Activated T-cell treated with anti-CD3 and anti-CD28 coated beads, Interleukin-2, amount 50 U/mL, for 48 hours (primary cell): ENCODE measurements at regions not wholly inside any gene's neighbourhood (a gene's known extent, or its start where the extent isn't known, plus 50 kb on each side); places are given as distances from the start of the nearest gene placed in this dataset.
"Not testable (repeated sequence)": the region's sequence is repeated elsewhere in the genome, so short reads cannot be mapped to it uniquely, and the experiment has no call there.

Source experiments
- DNase-seq, 2 experiments: peaks; one replicate each; pipeline ENCODE4 v3.0.0-alpha.2; 2020

DNA sequence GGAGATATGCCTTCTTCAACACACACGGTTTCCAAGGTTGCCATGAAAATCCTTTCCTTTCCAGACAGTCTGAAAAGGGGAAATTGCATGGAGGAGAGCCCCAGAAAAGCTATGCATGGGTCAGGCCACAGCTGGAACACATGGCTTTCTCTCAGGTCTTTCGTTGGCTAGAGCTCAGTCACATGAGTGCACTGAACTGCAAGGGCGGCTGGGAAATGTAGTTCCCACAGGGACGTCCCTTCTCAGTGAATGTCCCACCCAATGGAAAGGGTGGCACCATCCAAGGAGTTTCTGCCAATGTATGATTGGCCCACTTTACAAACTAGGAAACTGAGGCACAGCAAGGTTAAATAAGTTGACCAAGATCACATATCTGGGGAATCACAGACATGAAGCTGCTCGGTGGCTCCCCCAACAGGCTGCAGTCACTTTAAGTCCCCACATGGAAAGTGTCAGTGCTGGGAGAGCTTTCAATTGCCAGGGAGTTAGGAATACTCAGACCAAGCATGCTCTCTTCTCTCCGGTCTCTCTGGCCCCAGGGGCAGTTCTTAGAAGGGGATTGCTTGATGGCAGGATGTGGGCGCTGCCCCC, 571.3 kb downstream of the GLRX3 start:
- no peak for DNase-seq

DNA sequence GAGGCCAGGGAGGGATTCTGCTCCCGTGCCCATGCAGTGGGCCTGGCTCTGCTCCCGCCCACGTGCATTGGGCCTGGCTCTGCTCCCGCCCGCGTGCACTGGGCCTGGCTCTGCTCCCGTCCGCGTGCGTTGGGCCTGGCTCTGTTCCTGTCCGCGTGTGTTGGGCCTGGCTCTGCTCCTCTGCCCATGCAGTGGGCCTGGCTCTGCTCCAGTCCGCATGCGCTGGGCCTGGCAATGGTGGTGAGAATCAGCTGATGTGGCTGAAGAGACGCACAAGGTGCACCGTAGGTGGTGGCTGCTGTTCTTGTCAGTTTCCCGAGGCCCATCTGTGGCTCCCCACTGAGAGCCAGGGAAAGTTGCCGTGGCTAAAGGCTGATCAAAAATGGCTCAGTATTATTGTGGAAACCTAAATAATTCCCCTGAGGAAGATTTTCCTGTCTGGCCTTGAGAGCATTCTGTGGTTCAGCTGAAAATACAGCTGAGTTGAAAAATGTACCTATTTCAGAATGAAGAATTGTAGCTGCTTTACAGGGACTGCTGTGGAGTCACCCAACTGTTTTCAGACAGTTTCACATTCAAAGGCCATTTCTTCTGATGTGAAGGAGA, 572.4 kb downstream of the GLRX3 start:
- no peak for DNase-seq

DNA sequence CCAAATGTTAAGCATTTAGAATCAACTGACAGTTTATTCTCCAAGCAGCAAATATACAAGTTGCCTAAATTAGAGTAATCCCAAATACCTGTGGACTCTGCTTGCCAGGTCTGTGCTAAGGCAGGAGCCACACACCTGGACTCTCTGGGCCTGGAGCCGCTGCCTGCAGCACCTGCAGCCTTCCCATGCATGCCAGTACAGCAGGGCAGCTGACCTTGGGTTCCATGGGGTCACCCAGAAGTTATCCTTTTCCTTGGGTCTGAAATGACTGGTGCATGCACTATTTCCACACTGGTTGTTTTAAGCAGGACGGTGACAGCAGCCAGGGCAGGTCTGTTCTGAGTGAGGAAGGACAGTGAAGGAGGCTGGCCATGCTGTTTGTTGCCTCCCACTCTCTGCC, 573.2 kb downstream of the GLRX3 start:
- DNase-seq, result no peak

DNA sequence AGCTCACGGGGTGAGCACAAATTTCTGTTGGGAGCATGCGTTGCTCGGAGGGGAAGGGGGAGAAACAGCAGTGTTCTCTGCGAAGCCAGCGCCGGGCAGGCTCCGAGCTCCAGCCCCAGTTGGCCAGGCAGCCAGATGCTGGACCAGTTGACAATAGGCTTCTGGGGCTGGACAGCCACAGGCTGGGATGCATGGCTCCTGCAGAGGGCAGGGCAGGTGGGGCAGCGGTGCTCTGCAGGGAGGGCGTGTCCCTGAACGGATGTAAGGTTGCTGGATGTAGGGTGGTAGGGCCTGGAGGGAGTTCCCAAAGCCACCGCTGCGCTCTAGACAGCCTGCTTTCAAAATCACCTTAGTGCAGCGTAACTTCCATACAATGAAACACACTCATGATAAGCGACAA, 574.9 kb downstream of the GLRX3 start:
- no peak for DNase-seq

DNA sequence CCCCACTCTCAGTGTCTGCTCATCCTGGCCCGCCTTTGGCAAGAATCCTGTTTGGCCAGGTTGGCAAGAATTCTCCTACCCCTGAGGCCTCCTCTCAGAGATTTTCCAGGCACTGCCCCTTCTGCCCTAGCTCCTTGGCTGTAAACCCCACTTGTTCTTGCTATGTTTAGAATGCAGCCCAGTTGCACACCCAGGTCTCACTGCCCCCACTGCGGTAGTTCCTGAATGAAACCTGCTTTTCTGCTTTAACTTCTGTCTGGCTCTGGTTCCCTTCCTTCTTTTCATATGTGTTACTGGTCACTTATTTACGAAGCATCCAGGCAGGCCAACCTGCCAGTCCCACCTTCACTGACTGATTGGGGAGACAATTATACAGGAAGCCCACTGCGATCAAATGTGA, 576.9 kb downstream of the GLRX3 start:
- no peak for DNase-seq

DNA sequence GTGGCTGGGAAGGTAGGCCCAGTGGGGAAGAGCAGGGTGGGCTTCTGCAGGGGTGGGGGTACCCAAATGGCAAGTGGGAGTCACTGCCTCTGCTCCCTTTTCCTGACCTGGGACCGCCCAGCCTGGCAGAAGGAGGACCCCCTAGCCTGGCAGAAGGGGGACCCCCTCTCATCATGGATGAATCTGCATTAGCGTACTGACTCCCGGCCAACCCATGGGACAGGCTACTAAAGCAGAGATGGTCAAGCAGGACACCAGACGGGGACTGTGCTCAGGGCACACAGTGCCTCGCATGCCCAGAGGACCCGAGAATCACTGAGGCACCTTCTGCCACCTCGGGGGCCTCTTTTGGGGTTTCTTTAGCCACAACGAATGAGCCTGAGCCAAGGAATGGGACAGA, 577.5 kb downstream of the GLRX3 start:
- DNase-seq, result no peak

DNA sequence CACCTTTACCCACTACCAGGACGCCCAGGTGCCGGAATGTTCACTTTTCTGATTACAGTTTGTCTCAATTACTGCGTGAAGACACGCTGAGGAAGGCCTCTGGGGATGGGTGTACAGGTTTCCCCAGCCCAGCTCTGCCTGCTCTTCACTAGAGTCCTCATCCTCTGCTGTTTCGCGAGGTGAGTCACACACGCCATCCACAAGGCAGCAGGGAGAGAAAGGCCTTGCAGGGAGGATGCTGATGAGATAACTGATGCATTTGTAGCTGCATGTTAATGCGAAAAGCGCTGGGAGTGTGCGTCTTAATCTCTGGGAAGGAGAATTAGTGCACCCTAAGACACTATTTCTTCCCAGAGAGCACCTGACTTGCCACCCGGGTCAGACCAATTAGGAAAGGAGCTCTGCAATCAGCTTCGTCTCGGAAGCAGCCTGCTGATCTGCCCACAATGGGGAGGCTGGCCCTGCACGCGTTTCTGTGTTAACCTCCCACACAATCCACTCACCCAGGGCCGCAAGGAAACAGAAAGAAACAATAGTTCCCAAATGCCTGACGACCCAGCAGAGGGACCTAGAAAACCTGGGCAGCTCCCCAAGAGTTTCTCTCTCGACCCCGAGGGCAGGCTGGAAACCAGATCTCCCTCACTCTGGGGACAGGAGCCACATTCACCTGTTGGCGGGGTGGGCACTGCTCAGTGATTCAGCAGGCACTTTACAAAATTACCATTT, 578.7 kb downstream of the GLRX3 start:
- no peak for DNase-seq

DNA sequence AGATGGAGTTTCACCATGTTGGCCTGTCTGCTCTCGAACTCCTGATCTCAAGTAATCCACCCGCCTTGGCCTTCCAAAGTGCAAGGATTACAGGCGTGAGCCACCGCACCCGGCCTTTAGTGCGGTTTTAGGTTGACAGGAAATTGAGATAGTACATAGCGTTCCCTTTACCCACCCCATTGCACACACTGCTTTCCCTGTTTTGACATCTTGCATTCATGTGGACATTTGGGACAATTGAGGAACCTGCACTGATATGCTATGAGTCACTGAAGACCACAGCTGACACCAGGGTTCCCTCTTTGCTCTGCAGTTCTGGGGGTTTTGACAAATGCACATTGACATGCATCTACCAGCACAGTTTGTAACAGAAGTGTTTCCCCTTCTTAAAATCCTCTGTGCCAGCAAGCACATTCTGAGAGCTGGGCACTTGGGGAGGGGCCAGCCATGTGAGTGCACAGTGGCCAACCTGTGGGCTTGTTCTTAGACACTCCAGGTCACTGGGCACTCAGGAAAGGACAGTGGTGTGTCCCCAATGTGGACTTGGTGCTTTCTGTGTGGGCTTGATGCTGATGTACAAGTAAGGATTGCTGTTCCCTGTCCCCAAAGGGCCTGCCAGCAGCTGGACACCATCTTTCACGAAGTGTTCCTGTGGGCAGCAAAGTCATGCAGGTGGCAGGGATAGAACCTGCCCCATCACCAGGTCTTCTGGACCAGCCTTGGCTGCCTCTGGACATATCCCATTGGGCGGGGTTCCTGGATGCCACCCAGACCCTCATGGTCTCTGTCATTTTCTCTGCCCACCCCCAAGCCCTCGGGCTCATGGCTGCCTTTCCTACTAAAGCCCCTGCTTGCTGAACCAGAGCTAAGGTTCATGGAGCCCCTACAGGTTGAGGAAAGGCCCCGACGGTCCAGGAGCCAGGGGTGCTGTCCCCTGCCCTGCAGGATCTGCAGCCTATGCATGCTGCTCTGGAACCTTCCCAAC, 579.8 kb downstream of the GLRX3 start:
- DNase-seq, result no peak

DNA sequence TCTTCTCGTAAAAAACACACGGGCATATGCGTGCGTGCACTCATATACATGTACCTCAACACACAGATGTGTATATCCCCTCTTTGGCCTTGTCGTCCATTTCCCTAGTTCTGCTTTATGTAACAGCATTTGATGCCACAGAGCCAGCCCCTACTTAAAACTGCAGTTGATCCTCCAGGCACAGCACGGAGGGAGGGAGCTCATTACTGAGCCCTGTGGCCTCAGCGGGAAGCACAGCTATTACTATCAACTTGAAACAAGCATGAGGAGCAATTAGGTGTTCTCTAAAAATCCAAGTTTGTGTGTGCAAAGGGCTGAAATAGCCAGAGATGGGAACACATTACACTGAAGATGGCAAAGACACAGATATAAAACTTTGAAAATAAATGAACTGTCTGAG, 580.9 kb downstream of the GLRX3 start:
- no peak for DNase-seq

DNA sequence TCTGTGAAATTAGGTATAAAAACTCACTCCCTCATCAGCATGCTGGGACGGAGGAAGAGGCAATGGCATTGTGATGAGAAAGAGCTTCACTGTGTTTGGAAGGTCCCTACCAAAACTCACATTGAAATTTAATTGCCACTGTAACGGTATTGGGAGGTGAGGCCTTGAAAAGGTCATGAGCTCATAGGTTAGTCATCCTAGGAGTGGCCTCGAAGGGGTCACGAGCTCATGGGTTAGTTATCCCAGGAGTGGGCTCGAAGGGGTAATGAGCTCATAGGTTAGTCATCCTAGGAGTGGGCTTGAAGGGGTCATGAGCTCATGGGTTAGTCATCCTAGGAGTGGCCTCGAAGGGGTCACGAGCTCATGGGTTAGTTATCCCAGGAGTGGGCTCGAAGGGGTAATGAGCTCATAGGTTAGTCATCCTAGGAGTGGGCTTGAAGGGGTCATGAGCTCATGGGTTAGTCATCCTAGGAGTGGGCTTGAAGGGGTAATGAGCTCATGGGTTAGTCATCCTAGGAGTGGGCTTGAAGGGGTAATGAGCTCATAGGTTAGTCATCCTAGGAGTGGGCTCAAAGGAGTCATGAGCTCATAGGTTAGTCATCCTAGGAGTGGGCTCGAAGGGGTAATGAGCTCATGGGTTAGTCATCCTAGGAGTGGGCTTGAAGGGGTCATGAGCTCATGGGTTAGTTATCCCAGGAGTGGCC, 582.7 kb downstream of the GLRX3 start:
- DNase-seq, result not testable (repeated sequence)

DNA sequence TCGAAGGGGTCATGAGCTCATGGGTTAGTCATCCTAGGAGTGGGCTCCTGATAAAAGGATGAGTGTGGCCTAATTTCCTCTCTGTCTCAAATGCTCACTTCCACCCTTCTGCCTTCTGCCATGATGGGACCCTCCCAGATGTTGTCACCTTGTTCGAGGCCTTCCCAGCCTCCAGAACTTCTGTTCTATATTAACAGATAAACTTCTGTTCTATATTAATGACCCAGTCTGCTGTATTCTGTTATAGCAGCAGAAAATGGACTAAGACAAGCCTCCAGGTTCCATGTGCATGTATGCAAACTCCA, 583.2 kb downstream of the GLRX3 start:
- DNase-seq, result no peak

DNA sequence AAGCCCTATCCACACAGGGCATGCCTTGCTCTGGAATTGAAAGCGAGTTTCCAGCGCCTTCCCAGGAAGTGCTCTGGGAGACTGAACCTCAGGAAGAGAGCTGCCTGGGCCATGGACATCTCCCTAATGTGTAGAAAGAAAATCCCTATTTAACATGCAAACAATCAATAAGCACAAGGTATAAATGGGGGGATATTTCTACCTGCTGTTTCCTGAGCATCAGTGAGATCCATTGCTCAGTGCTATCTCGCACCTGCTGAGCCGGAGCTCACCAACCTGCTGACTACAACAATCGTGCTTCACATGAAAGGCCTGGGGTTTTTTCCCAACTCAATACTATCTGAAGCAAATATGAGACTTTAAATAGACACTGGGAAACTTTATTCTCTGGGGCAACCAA, 584.0 kb downstream of the GLRX3 start:
- no peak for DNase-seq

DNA sequence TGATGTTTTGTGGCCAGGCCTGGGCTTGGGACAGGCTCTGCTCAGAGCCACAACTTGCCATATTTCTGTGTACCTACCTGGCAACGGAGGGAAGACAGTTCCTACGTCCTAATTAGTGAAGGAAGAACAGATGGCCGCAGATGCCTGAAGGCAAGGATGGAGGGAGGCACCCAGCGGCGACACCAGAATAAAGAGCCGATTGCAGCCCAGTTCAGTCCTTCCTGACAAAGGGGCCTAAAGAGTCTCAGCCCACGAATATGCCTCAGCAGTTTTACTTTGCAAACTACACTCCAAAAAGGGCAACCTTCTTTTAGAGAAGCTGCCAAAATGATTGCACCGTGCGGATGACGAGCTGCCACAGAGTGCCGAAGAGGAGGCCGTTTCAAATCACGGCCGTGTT, 585.8 kb downstream of the GLRX3 start:
- DNase-seq, result no peak

DNA sequence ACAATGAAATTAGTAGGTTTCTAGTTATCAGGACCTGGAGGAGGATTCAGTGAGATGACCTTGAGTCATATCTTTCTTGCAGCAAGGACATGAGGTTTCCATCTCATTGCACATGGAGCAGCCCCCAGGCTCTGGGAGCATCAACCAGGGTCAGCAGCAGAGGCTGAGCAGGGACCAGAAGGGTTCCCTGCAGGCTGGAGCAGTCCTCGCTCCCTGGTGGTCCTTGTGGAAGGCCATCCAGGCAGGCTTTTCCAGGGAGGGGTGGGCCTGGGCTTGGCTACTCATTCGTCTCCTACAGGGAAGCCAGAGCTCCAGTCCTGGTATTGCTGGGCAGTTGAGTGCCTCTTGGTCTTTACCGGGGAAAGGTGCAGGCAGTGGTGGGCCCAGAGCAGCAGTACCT, 587.5 kb downstream of the GLRX3 start:
- no peak for DNase-seq

DNA sequence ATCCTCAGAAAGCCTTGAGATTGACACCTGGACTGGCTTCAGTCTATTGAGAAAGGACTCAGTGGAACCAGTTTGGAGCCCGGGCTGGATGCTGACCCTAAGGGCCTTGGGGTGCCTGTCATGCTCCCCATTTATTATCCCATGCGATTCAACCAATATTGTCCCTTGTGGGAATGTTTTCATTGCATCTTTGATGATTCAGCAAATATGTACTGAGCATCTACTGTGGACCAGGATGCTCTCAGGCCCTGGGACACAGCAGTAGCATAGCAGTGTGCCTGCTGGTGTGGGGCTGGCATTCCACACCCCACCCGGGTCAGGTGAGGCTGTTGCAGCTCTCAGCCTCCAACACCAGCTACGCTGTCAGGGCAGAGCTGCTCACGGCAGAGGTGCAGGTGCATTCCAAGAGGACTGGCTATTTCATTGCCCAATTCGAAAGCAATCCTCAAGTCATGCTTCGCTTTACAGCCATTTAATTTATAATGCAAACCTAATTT, 586.0 kb downstream of the TCERG1L start:
- DNase-seq, result no peak

DNA sequence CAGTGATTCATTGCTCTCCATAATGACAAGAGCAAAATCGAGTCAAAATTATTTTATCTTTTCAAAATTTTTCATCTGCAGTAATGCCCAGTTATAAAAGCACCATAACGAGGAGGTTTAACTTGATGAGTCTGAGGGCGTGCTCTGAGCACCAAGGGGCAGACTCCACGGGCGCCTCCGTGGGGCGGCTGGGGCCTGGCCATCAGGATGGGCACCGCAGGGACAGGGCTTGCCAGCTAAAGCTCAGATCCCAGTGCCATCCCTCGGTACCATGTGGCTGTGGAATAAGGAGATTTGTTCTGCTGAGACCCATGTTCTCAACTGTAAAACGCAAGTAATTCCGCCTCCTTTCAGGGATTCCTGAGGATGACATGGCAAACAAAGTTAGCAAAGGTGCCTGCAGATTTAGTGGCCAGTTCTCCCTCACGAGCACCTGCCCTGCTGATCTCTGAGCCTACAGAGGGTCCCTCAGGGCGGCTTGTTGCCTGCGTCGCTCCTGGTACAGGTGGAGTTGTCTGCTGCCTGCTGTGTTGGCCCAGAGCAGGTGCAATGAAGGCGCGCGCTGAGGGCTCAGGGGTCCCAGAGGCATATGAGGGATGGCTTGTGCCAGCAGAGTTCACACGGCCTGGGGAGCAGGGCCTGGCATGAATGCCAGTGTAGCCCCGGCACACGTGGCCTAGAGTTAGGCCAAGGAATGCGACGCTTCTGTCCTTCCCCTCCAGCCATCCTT, 584.4 kb downstream of the TCERG1L start:
- no peak for DNase-seq

DNA sequence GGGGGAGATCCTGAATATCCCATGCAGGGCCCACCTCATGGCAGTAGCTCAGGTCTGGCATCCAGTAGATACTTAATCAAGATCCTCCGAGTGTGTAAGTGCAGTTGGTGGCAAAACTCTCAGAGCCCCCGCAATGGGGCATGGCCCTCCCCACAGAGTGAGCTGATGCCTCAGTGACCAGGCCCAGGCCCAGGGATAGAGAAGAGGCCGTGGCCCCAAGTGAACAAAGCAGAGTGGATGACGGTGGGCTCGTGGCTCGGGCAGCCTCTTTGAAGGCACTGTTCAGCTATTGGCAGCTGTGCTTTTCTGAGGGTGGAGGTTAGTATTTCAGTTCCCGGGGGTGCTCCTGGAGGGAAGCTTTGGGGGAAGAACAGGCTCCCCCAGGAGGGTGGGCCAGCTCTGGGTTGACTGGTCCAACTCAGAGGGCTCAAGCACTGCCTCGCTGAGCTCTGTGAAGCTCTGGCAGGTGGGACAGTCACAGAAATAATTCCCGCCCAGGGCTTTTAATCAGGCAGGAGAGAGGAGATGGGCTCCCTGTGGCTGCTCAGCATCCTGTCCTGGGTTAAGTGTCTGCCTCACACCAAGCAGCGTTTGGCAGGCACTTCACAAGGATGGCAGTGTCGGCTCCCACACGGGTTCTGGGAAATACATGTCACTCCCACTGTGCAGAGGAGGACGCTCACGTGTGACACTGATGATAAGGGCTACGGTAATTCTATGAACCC, 583.6 kb downstream of the TCERG1L start:
- DNase-seq, result no peak

DNA sequence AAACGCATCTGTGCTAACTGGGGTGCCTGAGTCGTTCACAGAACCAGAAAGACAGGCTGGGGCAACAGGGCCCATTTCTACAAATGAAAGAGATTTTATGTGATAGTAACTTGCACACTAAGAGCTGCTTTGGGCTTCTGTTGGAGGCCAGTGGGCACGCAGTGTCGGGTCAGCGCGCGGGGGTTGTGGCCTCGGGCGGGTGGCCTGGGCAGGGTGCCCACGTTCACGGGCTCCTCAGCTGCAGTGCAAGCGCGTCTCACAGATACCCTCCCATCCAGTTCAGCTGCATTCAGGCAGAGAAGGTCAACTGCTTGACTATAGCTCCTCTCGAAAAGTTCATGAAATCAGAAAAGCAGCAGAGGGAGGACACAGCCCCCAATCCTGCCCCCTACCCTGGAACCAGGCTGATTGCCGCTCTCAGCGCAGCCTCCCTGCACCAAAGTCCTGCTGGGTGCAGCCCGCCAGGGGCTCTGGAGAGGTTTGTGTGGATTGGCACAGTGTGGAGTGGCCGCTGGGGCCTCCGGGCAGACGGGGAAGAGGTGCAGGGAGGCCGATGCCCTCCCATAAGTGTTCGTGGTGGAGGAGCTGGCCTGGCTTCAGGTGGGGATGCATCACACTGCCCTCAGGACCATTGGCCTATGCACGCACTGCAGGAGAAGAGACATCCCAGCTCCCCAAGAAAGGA, 582.8 kb downstream of the TCERG1L start:
- DNase-seq, result no peak

DNA sequence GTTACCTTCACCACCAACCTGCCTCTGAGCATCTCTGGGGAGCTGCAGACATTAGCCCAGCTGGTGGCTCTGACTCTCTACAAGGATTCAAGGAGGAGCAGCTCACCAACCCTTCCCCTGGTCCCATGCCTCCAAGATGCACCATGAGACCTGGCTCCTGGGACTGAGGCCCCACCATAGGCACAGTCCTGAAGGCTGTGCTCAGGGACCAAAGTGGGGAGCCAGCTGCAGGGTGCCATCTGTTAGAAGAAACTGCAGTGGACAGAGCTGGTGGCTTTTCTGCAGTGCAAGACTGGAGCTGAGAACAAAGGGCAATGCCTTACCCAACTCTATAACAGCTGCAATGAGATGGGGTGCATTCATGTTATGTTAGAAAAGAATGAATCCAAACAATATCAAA, 581.6 kb downstream of the TCERG1L start:
- no peak for DNase-seq

DNA sequence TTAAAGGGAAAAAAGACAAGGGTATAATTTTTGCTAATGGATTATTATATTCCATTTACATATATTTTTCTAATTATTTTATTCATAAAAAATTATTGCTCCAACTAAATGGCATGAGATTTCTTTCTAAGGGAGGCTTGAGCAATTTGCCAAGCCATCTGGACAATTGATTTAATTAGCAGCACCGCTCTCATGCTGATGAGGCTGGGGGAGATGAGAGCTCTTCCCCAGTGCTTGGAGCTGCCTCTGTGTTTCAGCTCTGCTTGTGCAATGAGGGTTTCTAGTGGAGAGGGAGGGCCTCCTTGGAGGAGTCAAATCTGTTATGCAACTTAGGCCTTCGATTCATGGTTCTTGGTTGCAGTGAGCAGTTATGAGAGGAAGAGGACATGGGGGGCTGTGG, 574.3 kb downstream of the TCERG1L start:
- no peak for DNase-seq

DNA sequence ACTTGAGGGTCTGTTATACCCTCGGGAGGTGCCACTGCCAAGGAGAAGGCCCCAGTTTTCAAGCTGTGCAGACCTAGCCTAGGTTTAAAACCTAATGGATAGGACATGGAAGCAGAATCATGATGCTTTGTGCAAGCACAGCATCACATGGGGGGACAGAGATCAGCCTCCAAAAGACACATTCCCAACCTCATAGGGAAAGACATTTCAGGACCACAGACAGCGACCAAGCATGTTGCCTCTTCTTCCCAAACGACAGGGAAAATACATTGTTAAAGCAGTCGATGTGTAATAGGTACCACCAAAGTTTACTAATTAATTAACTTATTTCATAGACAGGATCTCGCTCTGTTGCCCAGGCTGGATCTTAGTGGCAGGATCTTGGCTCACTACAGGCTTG, 573.9 kb downstream of the TCERG1L start:
- DNase-seq, result no peak
